Calu3 (cell line): ENCODE measurements at regions not wholly inside any gene's neighbourhood (a gene's known extent, or its start where the extent isn't known, plus 50 kb on each side); places are given as distances from the start of the nearest gene placed in this dataset.

Experiments used
- BruUV-seq: library from RNA; stranded (reverse); fragments of 400-500 nt; replicated peaks from 2 replicates; lab custom pipeline; 2021; lab: Mats Ljungman, UMichigan
- CTCF ChIA-PET: fragments of 300-600 bp; sonication (Branson Sonifier 250); formaldehyde crosslinking; loops from one replicate; lab custom pipeline; 2022; ENCODE audit warnings: antibody characterized with exemption; lab: Charles Lee
- DNase-seq: peaks from one replicate; pipeline ENCODE4 v3.0.0; 2022
- H3K27ac Mint-ChIP-seq: one replicate; pipeline ENCODE4 v1.8.0; 2022; ENCODE audit warnings: mixed read lengths; ENCODE audit not compliant: unreplicated experiment
- H3K27me3 Mint-ChIP-seq: one replicate; pipeline ENCODE4 v1.8.0; 2022; ENCODE audit warnings: mixed read lengths; ENCODE audit not compliant: unreplicated experiment
- H3K36me3 Mint-ChIP-seq: one replicate; pipeline ENCODE4 v1.8.0; 2022; ENCODE audit warnings: mild to moderate bottlenecking, moderate library complexity, mixed read lengths; ENCODE audit not compliant: insufficient read depth, unreplicated experiment
- H3K4me1 Mint-ChIP-seq: one replicate; pipeline ENCODE4 v1.8.0; 2022; ENCODE audit warnings: mild to moderate bottlenecking, low read depth, mixed read lengths; ENCODE audit not compliant: unreplicated experiment
- H3K4me3 Mint-ChIP-seq: one replicate; pipeline ENCODE4 v1.8.0; 2022; ENCODE audit warnings: mild to moderate bottlenecking, low read depth, moderate library complexity, mixed read lengths; ENCODE audit not compliant: unreplicated experiment
- H3K9me3 Mint-ChIP-seq: one replicate; pipeline ENCODE4 v1.8.0; 2022; ENCODE audit warnings: low read depth, mixed read lengths; ENCODE audit not compliant: unreplicated experiment
- CTCF ChIP-seq: fragments of 200-600 bp; IDR thresholded peaks from one replicate; pipeline ENCODE4 v1.8.0; 2022; ENCODE audit warnings: antibody characterized with exemption; ENCODE audit not compliant: unreplicated experiment
- intact Hi-C: fragments of 100-400 bp; cut with micrococcal nuclease; formaldehyde crosslinking; loops from one replicate; pipeline ENCODE4 v1.10.0; 2022; ENCODE audit not compliant: unreplicated experiment

- peaks cover 28% of the 10 kb centered on the region for H3K27me3 Mint-ChIP-seq
- no peak for DNase-seq
- CTCF ChIA-PET: no interaction called here
- no peaks in the 10 kb centered on the region for H3K4me1 Mint-ChIP-seq
- intact Hi-C loops: no loop called here
- no peak for TF ChIP-seq CTCF
- BruUV-seq: no TSS peak
- no peak overlapping the region for H3K27ac Mint-ChIP-seq
- no peaks in the 10 kb centered on the region for H3K9me3 Mint-ChIP-seq
- H3K4me3 Mint-ChIP-seq: no peak overlapping the region
- H3K36me3 Mint-ChIP-seq: no peaks in the 10 kb centered on the region
These were observed 64.5 kb upstream of the C10orf90 start for GRCh38 chr10:126734967-126735366.

- TF ChIP-seq CTCF: no peak
- intact Hi-C loops: no loop called here
- no peak for DNase-seq
- Mint-ChIP-seq H3K27ac (no peak overlapping the region), H3K9me3 (no peaks in the 10 kb centered on the region), H3K36me3 (no peaks in the 10 kb centered on the region), H3K4me1 (no peaks in the 10 kb centered on the region), H3K27me3 (peaks cover 17% of the 10 kb centered on the region), H3K4me3 (no peak overlapping the region)
- no TSS peak for BruUV-seq
- CTCF ChIA-PET: no interaction called here
These were observed 65.6 kb upstream of the C10orf90 start for GRCh38 chr10:126736142-126736541.

- intact Hi-C loops: no loop called here
- H3K27ac Mint-ChIP-seq: no peak overlapping the region
- H3K27me3 Mint-ChIP-seq: peaks cover 12% of the 10 kb centered on the region
- DNase-seq: no peak
- H3K36me3 Mint-ChIP-seq: no peaks in the 10 kb centered on the region
- H3K4me3 Mint-ChIP-seq: no peak overlapping the region
- no peak for TF ChIP-seq CTCF
- CTCF ChIA-PET: no interaction called here
- no peaks in the 10 kb centered on the region for H3K4me1 Mint-ChIP-seq
- no peaks in the 10 kb centered on the region for H3K9me3 Mint-ChIP-seq
- BruUV-seq: no TSS peak
These were observed 66.2 kb upstream of the C10orf90 start for GRCh38 chr10:126736727-126737126.

- TF ChIP-seq CTCF: no peak
- Mint-ChIP-seq H3K4me1 (no peaks in the 10 kb centered on the region), H3K36me3 (no peaks in the 10 kb centered on the region), H3K27me3 (peaks cover 7% of the 10 kb centered on the region), H3K9me3 (peaks cover 3% of the 10 kb centered on the region), H3K4me3 (no peak overlapping the region), H3K27ac (no peak overlapping the region)
- no TSS peak for BruUV-seq
- CTCF ChIA-PET: no interaction called here
- intact Hi-C loops: no loop called here
- no peak for DNase-seq
These were observed 67.5 kb upstream of the C10orf90 start for GRCh38 chr10:126738001-126738400.

- Mint-ChIP-seq H3K4me3 (no peak overlapping the region), H3K36me3 (no peaks in the 10 kb centered on the region), H3K4me1 (no peaks in the 10 kb centered on the region), H3K27me3 (peaks cover 13% of the 10 kb centered on the region), H3K27ac (no peak overlapping the region), H3K9me3 (peaks cover 4% of the 10 kb centered on the region)
- no TSS peak for BruUV-seq
- intact Hi-C loops: no loop called here
- TF ChIP-seq CTCF: no peak
- CTCF ChIA-PET: no interaction called here
- DNase-seq: no peak
These were observed 74.1 kb upstream of the C10orf90 start for GRCh38 chr10:126744571-126744970.
